Adipocyte (in vitro differentiated cells): ENCODE measurements at regions not wholly inside any gene's neighbourhood (a gene's known extent, or its start where the extent isn't known, plus 50 kb on each side); places are given as distances from the start of the nearest gene placed in this dataset.

Experiments
- DNase-seq: peaks from one replicate; pipeline ENCODE4 v3.0.0-alpha.2; 2015; ENCODE audit warnings: low read depth
- H3K27me3 ChIP-seq: replicated peaks from 2 replicates; pipeline ENCODE4 v1.7.0; 2013; ENCODE audit warnings: mild to moderate bottlenecking, low read length, moderate library complexity; ENCODE audit not compliant: control insufficient read depth, insufficient read depth
- H3K36me3 ChIP-seq: 2 replicates; pipeline ENCODE4 v1.7.0; 2013; ENCODE audit warnings: low read length, mild to moderate bottlenecking, moderate library complexity; ENCODE audit not compliant: control insufficient read depth, insufficient read depth, severe bottlenecking
- H3K4me1 ChIP-seq: 2 replicates; pipeline ENCODE4 v1.7.0; 2013; ENCODE audit warnings: mild to moderate bottlenecking, low read length, moderate library complexity; ENCODE audit not compliant: control insufficient read depth, insufficient read depth
- H3K4me3 ChIP-seq: 2 replicates; pipeline ENCODE4 v1.7.0; 2013; ENCODE audit warnings: mild to moderate bottlenecking, low read length, moderate library complexity
- H3K9ac ChIP-seq: 2 replicates; pipeline ENCODE4 v1.7.0; 2013; ENCODE audit warnings: mild to moderate bottlenecking, low read length, moderate library complexity
- H3K9me3 ChIP-seq: 2 replicates; pipeline ENCODE4 v1.7.0; 2013; ENCODE audit warnings: mild to moderate bottlenecking, low read length, moderate library complexity; ENCODE audit not compliant: control insufficient read depth

DNA sequence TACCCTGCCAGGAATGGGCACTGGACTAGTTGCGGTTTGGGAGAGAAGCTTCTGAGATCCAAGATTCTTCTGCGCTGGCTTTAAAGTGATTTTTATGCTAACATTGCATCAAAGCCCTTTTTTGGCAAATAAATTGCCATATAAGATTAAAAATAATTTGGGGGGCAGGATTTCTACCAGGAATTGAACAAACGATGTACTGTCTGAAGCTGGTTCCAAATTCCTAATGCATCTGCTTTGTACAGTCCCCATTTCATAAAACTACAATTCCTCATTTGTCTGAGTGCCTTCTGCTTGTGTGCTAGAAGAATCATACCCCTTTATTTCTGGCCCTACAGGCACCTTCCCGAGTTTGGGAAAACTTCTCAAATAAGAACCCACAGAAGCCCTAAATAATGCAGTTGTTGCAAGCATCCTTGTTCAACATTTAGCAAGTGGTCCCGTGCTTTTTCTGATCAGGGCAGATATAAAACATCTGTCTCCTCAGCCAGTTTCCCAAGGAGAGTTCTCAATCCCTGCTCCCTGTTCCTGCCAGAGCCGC lies 349.7 kb downstream of the PTEN start:
- H3K9me3 ChIP-seq: no peaks in the 10 kb centered on the region
- H3K4me1 ChIP-seq: peaks cover 21% of the 10 kb centered on the region
- H3K4me3 ChIP-seq: no peak overlapping the region
- no peaks in the 10 kb centered on the region for H3K36me3 ChIP-seq
- no peaks in the 10 kb centered on the region for H3K27me3 ChIP-seq
- H3K9ac ChIP-seq: no peak overlapping the region
- no peak for DNase-seq

GRCh38 chr10:88216976-88217375 lies 353.6 kb downstream of the PTEN start:
- Histone ChIP-seq H3K27me3 (no peaks in the 10 kb centered on the region), H3K9ac (no peak overlapping the region), H3K4me3 (no peak overlapping the region), H3K36me3 (no peaks in the 10 kb centered on the region), H3K4me1 (no peaks in the 10 kb centered on the region), H3K9me3 (no peaks in the 10 kb centered on the region)
- no peak for DNase-seq

DNA sequence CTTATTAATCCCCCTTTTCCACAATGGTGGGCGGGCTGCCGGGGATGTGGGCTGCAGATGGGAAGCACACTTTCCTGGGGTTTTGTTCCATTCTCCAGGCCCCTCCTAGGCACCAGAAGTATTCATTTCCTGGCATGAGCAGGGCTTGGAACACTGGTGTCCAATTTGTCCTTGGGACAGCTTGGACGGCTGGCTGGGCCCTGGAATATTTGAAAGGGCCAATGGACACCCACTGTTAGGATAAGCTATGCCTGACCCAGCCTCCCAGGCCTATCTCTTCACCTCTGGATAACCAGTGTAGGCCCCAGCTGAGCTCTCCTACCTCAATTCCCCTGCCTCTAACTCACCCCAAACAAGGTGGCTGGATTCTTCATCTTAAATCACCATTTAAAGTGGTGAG lies 354.9 kb downstream of the PTEN start:
- no peaks in the 10 kb centered on the region for H3K27me3 ChIP-seq
- no peak for DNase-seq
- no peak overlapping the region for H3K9ac ChIP-seq
- no peak overlapping the region for H3K4me3 ChIP-seq
- H3K4me1 ChIP-seq: no peaks in the 10 kb centered on the region
- H3K9me3 ChIP-seq: no peaks in the 10 kb centered on the region
- H3K36me3 ChIP-seq: no peaks in the 10 kb centered on the region

- H3K9me3 ChIP-seq: no peaks in the 10 kb centered on the region
- H3K4me1 ChIP-seq: no peaks in the 10 kb centered on the region
- H3K9ac ChIP-seq: no peak overlapping the region
- H3K27me3 ChIP-seq: no peaks in the 10 kb centered on the region
- H3K4me3 ChIP-seq: no peak overlapping the region
- DNase-seq: no peak
- H3K36me3 ChIP-seq: no peaks in the 10 kb centered on the region
Measured at GRCh38 chr10:88219753-88220152, 356.3 kb downstream of the PTEN start.

- no peak for DNase-seq
- Histone ChIP-seq H3K4me1 (peaks cover 3% of the 10 kb centered on the region), H3K36me3 (no peaks in the 10 kb centered on the region)
Measured at GRCh38 chr10:88221010-88221973, 357.9 kb downstream of the PTEN start.

GRCh38 chr10:88222881-88223280 lies 359.5 kb downstream of the PTEN start:
- no peaks in the 10 kb centered on the region for H3K9me3 ChIP-seq

More at GRCh38 chr10:88221010-88221973, 357.9 kb downstream of the PTEN start:
- H3K27me3 ChIP-seq: no peaks in the 10 kb centered on the region
- H3K9ac ChIP-seq: no peak overlapping the region
- H3K4me3 ChIP-seq: no peak overlapping the region
- H3K9me3 ChIP-seq: no peaks in the 10 kb centered on the region

More at GRCh38 chr10:88222881-88223280, 359.5 kb downstream of the PTEN start:
- Histone ChIP-seq H3K4me1 (peaks cover 19% of the 10 kb centered on the region), H3K4me3 (no peak overlapping the region), H3K27me3 (no peaks in the 10 kb centered on the region), H3K36me3 (no peaks in the 10 kb centered on the region), H3K9ac (no peak overlapping the region)
- no peak for DNase-seq
